Body of pancreas (tissue), 4 donors: ENCODE measurements at regions not wholly inside any gene's neighbourhood (a gene's known extent, or its start where the extent isn't known, plus 50 kb on each side); places are given as distances from the start of the nearest gene placed in this dataset.

Experiments used
- POLR2A ChIP-seq, 3 donors: fragments of 450-650 bp; IDR thresholded peaks; one replicate each; pipeline ENCODE4 v1.6.1; 2016; ENCODE audit warnings: antibody characterized with exemption in 3 of 3, mild to moderate bottlenecking in 2 of 3
- TF ChIP-seq, protein P1 (sequence below), 7 experiments: fragments of 450-650 bp in 4 of 7; fragments of 200-600 bp in 3 of 7; sonication (generic) in 3 of 7; IDR thresholded peaks; one replicate each; pipeline ENCODE4 v1.5.1; 2016 to 2019; ENCODE audit warnings: antibody characterized with exemption in 7 of 7

GRCh38 chr3:110301781-110302180, 769.8 kb upstream of the NECTIN3 start:
- TF ChIP-seq, protein P1, sequence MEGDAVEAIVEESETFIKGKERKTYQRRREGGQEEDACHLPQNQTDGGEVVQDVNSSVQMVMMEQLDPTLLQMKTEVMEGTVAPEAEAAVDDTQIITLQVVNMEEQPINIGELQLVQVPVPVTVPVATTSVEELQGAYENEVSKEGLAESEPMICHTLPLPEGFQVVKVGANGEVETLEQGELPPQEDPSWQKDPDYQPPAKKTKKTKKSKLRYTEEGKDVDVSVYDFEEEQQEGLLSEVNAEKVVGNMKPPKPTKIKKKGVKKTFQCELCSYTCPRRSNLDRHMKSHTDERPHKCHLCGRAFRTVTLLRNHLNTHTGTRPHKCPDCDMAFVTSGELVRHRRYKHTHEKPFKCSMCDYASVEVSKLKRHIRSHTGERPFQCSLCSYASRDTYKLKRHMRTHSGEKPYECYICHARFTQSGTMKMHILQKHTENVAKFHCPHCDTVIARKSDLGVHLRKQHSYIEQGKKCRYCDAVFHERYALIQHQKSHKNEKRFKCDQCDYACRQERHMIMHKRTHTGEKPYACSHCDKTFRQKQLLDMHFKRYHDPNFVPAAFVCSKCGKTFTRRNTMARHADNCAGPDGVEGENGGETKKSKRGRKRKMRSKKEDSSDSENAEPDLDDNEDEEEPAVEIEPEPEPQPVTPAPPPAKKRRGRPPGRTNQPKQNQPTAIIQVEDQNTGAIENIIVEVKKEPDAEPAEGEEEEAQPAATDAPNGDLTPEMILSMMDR (IDR thresholded peaks at IDR 0.05), result no peak
- no peak for TF ChIP-seq POLR2A (IDR thresholded peaks at IDR 0.05)
